ENCODE measurements at regions not wholly inside any gene's neighbourhood (a gene's known extent, or its start where the extent isn't known, plus 50 kb on each side); places are given as distances from the start of the nearest gene placed in this dataset.

GRCh38 chr12:74885775-74886174, 323.9 kb downstream of the KCNC2 start:
- TF ChIP-seq, protein P1, sequence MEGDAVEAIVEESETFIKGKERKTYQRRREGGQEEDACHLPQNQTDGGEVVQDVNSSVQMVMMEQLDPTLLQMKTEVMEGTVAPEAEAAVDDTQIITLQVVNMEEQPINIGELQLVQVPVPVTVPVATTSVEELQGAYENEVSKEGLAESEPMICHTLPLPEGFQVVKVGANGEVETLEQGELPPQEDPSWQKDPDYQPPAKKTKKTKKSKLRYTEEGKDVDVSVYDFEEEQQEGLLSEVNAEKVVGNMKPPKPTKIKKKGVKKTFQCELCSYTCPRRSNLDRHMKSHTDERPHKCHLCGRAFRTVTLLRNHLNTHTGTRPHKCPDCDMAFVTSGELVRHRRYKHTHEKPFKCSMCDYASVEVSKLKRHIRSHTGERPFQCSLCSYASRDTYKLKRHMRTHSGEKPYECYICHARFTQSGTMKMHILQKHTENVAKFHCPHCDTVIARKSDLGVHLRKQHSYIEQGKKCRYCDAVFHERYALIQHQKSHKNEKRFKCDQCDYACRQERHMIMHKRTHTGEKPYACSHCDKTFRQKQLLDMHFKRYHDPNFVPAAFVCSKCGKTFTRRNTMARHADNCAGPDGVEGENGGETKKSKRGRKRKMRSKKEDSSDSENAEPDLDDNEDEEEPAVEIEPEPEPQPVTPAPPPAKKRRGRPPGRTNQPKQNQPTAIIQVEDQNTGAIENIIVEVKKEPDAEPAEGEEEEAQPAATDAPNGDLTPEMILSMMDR (IDR thresholded peaks at IDR 0.05; ENCODE audit: insufficient read depth, low read length, poor library complexity, severe bottlenecking): no peak
- no peak for TF ChIP-seq EZH2phosphoT487 (conservative IDR thresholded peaks at IDR 0.05; ENCODE audit: low read length)
